A673 (cell line): ENCODE measurements at regions not wholly inside any gene's neighbourhood (a gene's known extent, or its start where the extent isn't known, plus 50 kb on each side); places are given as distances from the start of the nearest gene placed in this dataset.

ENCODE experiments used
- BruUV-seq: library from RNA; stranded (reverse); fragments of 400-500 nt; replicated peaks from 2 replicates; lab custom pipeline; 2021; lab: Mats Ljungman, UMichigan
- CTCF ChIA-PET: fragments of 300-600 bp; sonication (Branson Sonifier 250); formaldehyde crosslinking; loops from one replicate; lab custom pipeline; 2022; ENCODE audit warnings: antibody characterized with exemption; lab: Charles Lee
- POLR2A ChIA-PET: fragments of 300-600 bp; sonication (Branson Sonifier 250); formaldehyde crosslinking; loops from one replicate; lab custom pipeline; 2022; ENCODE audit warnings: antibody characterized with exemption; ENCODE audit not compliant: low non-redundant PET; lab: Charles Lee
- DNase-seq: peaks from one replicate; pipeline ENCODE4 v3.0.0-alpha.2; 2015; ENCODE audit warnings: low spot score
- H3K27ac ChIP-seq: fragments of 200-600 bp; sonication (generic); 2 replicates; pipeline ENCODE4 v1.5.1; 2016; ENCODE audit warnings: mixed run types, low read depth, mild to moderate bottlenecking, mixed read lengths, antibody characterized with exemption, low read length; ENCODE audit not compliant: poor library complexity, severe bottlenecking
- H3K27me3 ChIP-seq: fragments of 200-600 bp; sonication (generic); replicated peaks from 2 replicates; pipeline ENCODE4 v1.6.1; 2017; ENCODE audit warnings: mixed run types, low read depth, mild to moderate bottlenecking, mixed read lengths, antibody characterized with exemption, low read length; ENCODE audit not compliant: insufficient read depth, poor library complexity
- H3K36me3 ChIP-seq: fragments of 200-600 bp; sonication (generic); 2 replicates; pipeline ENCODE4 v1.6.1; 2016; ENCODE audit warnings: mixed run types, mild to moderate bottlenecking, mixed read lengths, antibody characterized with exemption, low read length; ENCODE audit not compliant: insufficient read depth, poor library complexity, severe bottlenecking
- H3K4me1 ChIP-seq: fragments of 200-600 bp; sonication (generic); 2 replicates; pipeline ENCODE4 v1.6.1; 2017; ENCODE audit warnings: mixed run types, mild to moderate bottlenecking, mixed read lengths, antibody characterized with exemption, low read length; ENCODE audit not compliant: insufficient read depth, poor library complexity, severe bottlenecking
- H3K4me3 ChIP-seq: fragments of 200-600 bp; sonication (generic); 2 replicates; pipeline ENCODE4 v1.5.1; 2016; ENCODE audit warnings: low read depth, mixed run types, mild to moderate bottlenecking, mixed read lengths, low read length; ENCODE audit not compliant: poor library complexity, severe bottlenecking
- H3K9me3 ChIP-seq: fragments of 200-600 bp; sonication (generic); 2 replicates; pipeline ENCODE4 v1.6.1; 2016; ENCODE audit warnings: mixed run types, low read depth, mild to moderate bottlenecking, mixed read lengths, antibody characterized with exemption, low read length; ENCODE audit not compliant: poor library complexity, severe bottlenecking
- CTCF ChIP-seq: fragments of 300-800, 200-600 bp; sonication (generic); conservative IDR thresholded peaks from 2 replicates; pipeline ENCODE4 v1.5.1; 2017; ENCODE audit warnings: low read depth, mild to moderate bottlenecking, antibody characterized with exemption, low read length, moderate library complexity, mixed read lengths
- EZH2 ChIP-seq: fragments of 200-600 bp; sonication (generic); IDR thresholded peaks from 2 replicates; pipeline ENCODE4 v1.6.1; 2017; ENCODE audit warnings: borderline replicate concordance, low read depth, mild to moderate bottlenecking, mixed read lengths, antibody characterized with exemption, low read length; ENCODE audit not compliant: poor library complexity, severe bottlenecking
- intact Hi-C: fragments of 100-400 bp; cut with micrococcal nuclease; formaldehyde crosslinking; loops from one replicate; pipeline ENCODE4 v1.10.0; 2022; ENCODE audit not compliant: unreplicated experiment

- no peak overlapping the region for H3K27ac ChIP-seq
- ChIA-PET CTCF (no interaction called here), POLR2A (no interaction called here)
- intact Hi-C loops: loop anchor here (10.0 kb wide), 1 partner anchor 154 kb away; no protein-coding TSS in a partner anchor
- TF ChIP-seq EZH2 (no peak), CTCF (no peak)
- no peak for DNase-seq
- no peak overlapping the region for H3K4me3 ChIP-seq
- H3K36me3 ChIP-seq: no peaks in the 10 kb centered on the region
- no peaks in the 10 kb centered on the region for H3K4me1 ChIP-seq
- BruUV-seq: no TSS peak
- no peaks in the 10 kb centered on the region for H3K27me3 ChIP-seq
- H3K9me3 ChIP-seq: no peaks in the 10 kb centered on the region
Measured at GRCh38 chr6:134828641-134829040, 121.3 kb downstream of the ALDH8A1 start.

GRCh38 chr6:134826889-134827737 is 122.8 kb downstream of the ALDH8A1 start:
- CTCF ChIA-PET: no interaction called here
- no peaks in the 10 kb centered on the region for H3K27me3 ChIP-seq
- TF ChIP-seq EZH2 (no peak), CTCF (no peak)
- no peaks in the 10 kb centered on the region for H3K36me3 ChIP-seq
- H3K9me3 ChIP-seq: no peaks in the 10 kb centered on the region
- no TSS peak for BruUV-seq
- POLR2A ChIA-PET: interaction anchor here (0.6 kb wide), 1 partner anchor 11 kb away, joined by 3 read pairs; no protein-coding TSS in a partner anchor
- DNase-seq: no peak
- H3K4me1 ChIP-seq: peaks cover 7% of the 10 kb centered on the region
- no peak overlapping the region for H3K4me3 ChIP-seq
- intact Hi-C loops: loop anchor here (10.0 kb wide), 1 partner anchor 152 kb away; no protein-coding TSS in a partner anchor
- no peak overlapping the region for H3K27ac ChIP-seq

GRCh38 chr6:134823710-134824034 is 126.2 kb downstream of the ALDH8A1 start:
- no peak for DNase-seq
- TF ChIP-seq EZH2: no peak
- TF ChIP-seq CTCF: no peak
- intact Hi-C loops: loop anchor here (1.0 to 10.0 kb wide), 7 partner anchors 149 to 711 kb away; no protein-coding TSS in a partner anchor
- Histone ChIP-seq H3K9me3 (no peaks in the 10 kb centered on the region), H3K27me3 (no peaks in the 10 kb centered on the region), H3K4me1 (peaks cover 20% of the 10 kb centered on the region), H3K4me3 (no peak overlapping the region), H3K36me3 (no peaks in the 10 kb centered on the region), H3K27ac (no peak overlapping the region)
- ChIA-PET POLR2A (no interaction called here), CTCF (interaction anchor here (0.7 kb wide), 4 partner anchors 37 to 657 kb away, joined by 3 to 5 read pairs (median 4); no protein-coding TSS in a partner anchor)
- BruUV-seq: no TSS peak
